GM21723 (cell line): ENCODE measurements at regions not wholly inside any gene's neighbourhood (a gene's known extent, or its start where the extent isn't known, plus 50 kb on each side); places are given as distances from the start of the nearest gene placed in this dataset.

Experiments used
- ATAC-seq: cut with Tn5 transposase; IDR thresholded peaks from one replicate; pipeline ENCODE4 v1.9.1; 2021; ENCODE audit warnings: mild to moderate bottlenecking, moderate library complexity; ENCODE audit not compliant: unreplicated experiment

GRCh38 chr18:64219517-64219916, 70.6 kb upstream of the LINC00305 start:
- no peak for ATAC-seq

- ATAC-seq = no peak
Measured at GRCh38 chr18:64210401-64210949, 61.6 kb upstream of the LINC00305 start.

- ATAC-seq = no peak
Measured at GRCh38 chr18:64208516-64208915, 59.6 kb upstream of the LINC00305 start.

- ATAC-seq = no peak
Measured at GRCh38 chr18:64207820-64208219, 58.9 kb upstream of the LINC00305 start.

GRCh38 chr18:64203295-64203694, 54.4 kb upstream of the LINC00305 start:
- no peak for ATAC-seq

- ATAC-seq = no peak
Measured at GRCh38 chr18:64202863-64203262, 54.0 kb upstream of the LINC00305 start.

- no peak for ATAC-seq
Measured at GRCh38 chr18:64202210-64202836, 53.4 kb upstream of the LINC00305 start.

GRCh38 chr18:64201781-64202180, 52.9 kb upstream of the LINC00305 start:
- no peak for ATAC-seq

- ATAC-seq = no peak
Measured at GRCh38 chr18:64199581-64199980, 50.7 kb upstream of the LINC00305 start.
